ENCODE measurements at regions not wholly inside any gene's neighbourhood (a gene's known extent, or its start where the extent isn't known, plus 50 kb on each side); places are given as distances from the start of the nearest gene placed in this dataset.
A peak's percentile ranks its signal among the peaks of the same experiment; 100 is the strongest.

DNA sequence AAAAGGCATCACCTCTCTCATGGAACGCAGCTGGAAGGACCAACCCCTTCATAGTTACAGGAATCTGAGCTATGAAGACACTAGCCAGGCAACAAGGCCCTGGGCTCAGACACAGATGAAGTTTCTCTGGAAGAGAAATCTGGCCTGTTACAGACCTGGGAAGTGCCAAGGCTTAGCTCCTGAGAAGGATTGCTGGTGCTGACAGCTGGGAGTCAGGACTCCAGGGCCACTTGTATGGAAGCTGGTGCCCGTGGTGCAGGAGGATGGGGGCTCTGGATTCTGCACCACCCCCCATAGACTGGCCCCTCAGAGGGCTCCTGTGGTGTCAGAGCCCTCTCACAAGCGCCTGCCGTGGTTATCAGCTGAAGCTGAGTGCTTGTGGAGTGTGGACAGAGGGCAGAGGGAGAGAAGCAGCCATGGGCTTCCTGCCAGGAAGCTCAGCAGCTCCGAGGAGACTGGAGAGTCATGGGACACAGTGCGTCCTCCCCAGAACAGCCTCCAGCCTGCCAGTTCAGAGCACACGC is 87.3 kb upstream of the LCLAT1 start:
- Mint-ChIP-seq H3K27me3 (ENCODE audit: unreplicated experiment) (peaks cover 7% of the 10 kb centered on the region), H3K27ac (ENCODE audit: unreplicated experiment) (no peak overlapping the region), H3K36me3 (ENCODE audit: low read depth, unreplicated experiment) (no peaks in the 10 kb centered on the region), H3K4me3 (ENCODE audit: unreplicated experiment) (no peak overlapping the region), H3K4me1 (ENCODE audit: unreplicated experiment) (peaks cover 40% of the 10 kb centered on the region), H3K9me3 (ENCODE audit: unreplicated experiment) (no peaks in the 10 kb centered on the region)
- no peak for DNase-seq (ENCODE audit: low spot score)
- TF ChIP-seq, protein P1, sequence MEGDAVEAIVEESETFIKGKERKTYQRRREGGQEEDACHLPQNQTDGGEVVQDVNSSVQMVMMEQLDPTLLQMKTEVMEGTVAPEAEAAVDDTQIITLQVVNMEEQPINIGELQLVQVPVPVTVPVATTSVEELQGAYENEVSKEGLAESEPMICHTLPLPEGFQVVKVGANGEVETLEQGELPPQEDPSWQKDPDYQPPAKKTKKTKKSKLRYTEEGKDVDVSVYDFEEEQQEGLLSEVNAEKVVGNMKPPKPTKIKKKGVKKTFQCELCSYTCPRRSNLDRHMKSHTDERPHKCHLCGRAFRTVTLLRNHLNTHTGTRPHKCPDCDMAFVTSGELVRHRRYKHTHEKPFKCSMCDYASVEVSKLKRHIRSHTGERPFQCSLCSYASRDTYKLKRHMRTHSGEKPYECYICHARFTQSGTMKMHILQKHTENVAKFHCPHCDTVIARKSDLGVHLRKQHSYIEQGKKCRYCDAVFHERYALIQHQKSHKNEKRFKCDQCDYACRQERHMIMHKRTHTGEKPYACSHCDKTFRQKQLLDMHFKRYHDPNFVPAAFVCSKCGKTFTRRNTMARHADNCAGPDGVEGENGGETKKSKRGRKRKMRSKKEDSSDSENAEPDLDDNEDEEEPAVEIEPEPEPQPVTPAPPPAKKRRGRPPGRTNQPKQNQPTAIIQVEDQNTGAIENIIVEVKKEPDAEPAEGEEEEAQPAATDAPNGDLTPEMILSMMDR (IDR thresholded peaks at IDR 0.05; ENCODE audit: unreplicated experiment), result no peak

DNA sequence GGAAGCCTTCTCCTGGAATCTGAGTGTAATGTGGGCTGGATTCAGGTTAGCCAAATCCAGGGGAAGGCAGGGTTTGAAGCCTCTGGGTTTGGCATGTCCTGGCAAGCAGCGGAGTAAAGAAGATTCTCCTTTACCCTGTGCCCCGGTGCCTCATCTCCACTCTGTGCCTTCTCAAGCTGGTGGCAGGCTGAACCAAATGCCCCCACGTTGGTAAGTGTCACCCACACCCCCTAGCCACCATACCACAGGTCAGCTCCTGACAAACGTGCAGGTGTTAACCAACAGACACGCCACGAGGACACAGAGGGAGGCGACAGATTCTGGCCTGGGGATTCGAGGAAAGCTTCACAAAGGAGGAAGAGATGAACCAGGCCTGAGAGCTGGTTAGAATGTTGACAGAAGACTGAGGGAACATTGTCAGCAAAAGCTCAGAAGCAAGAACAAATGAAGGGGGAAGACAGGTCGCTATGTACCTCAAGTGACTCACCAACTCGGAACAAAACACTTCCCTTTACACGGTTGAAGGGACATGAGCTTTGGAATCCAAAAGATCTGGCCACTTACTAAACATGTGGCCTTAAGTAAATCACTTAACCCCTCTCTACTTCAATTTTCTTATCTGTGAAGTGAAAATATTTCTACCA is 85.2 kb upstream of the LCLAT1 start:
- H3K4me3 Mint-ChIP-seq (ENCODE audit: unreplicated experiment), result no peak overlapping the region
- TF ChIP-seq, protein P1 (IDR thresholded peaks at IDR 0.05; ENCODE audit: unreplicated experiment), result no peak
- peaks cover 3% of the 10 kb centered on the region for H3K36me3 Mint-ChIP-seq (ENCODE audit: low read depth, unreplicated experiment)
- no peaks in the 10 kb centered on the region for H3K9me3 Mint-ChIP-seq (ENCODE audit: unreplicated experiment)
- H3K4me1 Mint-ChIP-seq (ENCODE audit: unreplicated experiment), result peaks cover 61% of the 10 kb centered on the region
- peaks cover 8% of the 10 kb centered on the region for H3K27me3 Mint-ChIP-seq (ENCODE audit: unreplicated experiment)
- no peak for DNase-seq (ENCODE audit: low spot score)
- H3K27ac Mint-ChIP-seq (ENCODE audit: unreplicated experiment), result peak overlapping the region; percentile 89

DNA sequence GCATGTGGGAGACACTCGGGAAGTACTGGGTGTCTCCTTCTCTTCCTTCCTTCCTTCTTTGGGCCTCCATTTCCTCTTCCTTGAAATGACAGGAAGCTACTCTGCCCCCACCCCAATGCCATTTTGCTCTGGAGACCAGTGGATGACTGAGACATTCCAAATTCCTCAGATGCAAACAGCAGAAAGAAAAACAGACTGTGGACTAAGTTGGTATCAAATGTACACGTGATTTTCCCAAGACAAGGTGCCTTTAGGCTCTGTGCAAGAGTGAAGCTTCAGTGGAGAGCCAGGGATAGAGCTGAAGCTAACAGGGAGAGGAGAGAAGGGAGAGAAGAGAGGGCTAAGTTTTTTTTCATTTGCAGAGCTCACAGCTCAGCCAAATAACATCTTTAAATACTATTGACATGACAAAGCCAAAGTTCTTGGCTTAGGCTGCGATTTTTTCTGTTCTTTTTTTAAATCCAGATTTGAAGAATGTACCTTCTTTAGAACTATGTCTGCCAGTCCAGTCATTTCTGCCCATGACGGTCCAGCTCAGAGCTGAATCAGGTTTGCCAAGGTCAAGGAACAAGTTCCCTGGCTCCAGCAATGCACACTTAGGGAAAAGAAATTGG is 84.5 kb upstream of the LCLAT1 start:
- DNase-seq (ENCODE audit: low spot score), result no peak
- TF ChIP-seq, protein P1 (IDR thresholded peaks at IDR 0.05; ENCODE audit: unreplicated experiment), result no peak
- H3K36me3 Mint-ChIP-seq (ENCODE audit: low read depth, unreplicated experiment), result peaks cover 3% of the 10 kb centered on the region
- H3K4me1 Mint-ChIP-seq (ENCODE audit: unreplicated experiment), result peaks cover 62% of the 10 kb centered on the region
- peak overlapping the region; percentile 37 for H3K4me3 Mint-ChIP-seq (ENCODE audit: unreplicated experiment)
- no peaks in the 10 kb centered on the region for H3K9me3 Mint-ChIP-seq (ENCODE audit: unreplicated experiment)
- H3K27ac Mint-ChIP-seq (ENCODE audit: unreplicated experiment), result peak overlapping the region; percentile 89
- peaks cover 11% of the 10 kb centered on the region for H3K27me3 Mint-ChIP-seq (ENCODE audit: unreplicated experiment)

DNA sequence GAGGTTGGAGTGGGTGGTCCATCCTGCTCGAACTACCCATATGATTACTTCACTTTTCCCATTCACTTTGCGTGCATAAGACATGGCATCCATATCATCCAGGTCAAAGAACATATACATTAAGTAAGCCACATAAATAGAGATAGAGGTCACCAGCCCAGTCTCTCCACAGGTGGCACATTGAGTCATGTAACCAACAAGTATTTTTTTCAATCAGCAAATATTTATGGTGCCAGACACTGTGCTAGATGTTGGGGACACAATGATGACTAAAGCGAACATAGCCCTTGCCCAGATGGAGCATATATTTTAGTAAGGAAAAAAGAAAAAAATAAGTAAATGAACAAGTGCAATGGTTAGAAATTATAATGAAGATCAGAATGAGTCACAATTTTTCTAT is 83.6 kb upstream of the LCLAT1 start:
- TF ChIP-seq, protein P1 (IDR thresholded peaks at IDR 0.05; ENCODE audit: unreplicated experiment), result no peak
- peaks cover 62% of the 10 kb centered on the region for H3K4me1 Mint-ChIP-seq (ENCODE audit: unreplicated experiment)
- no peak overlapping the region for H3K27ac Mint-ChIP-seq (ENCODE audit: unreplicated experiment)
- H3K4me3 Mint-ChIP-seq (ENCODE audit: unreplicated experiment), result no peak overlapping the region
- H3K9me3 Mint-ChIP-seq (ENCODE audit: unreplicated experiment), result no peaks in the 10 kb centered on the region
- H3K27me3 Mint-ChIP-seq (ENCODE audit: unreplicated experiment), result peaks cover 11% of the 10 kb centered on the region
- peaks cover 3% of the 10 kb centered on the region for H3K36me3 Mint-ChIP-seq (ENCODE audit: low read depth, unreplicated experiment)
- DNase-seq (ENCODE audit: low spot score), result no peak

DNA sequence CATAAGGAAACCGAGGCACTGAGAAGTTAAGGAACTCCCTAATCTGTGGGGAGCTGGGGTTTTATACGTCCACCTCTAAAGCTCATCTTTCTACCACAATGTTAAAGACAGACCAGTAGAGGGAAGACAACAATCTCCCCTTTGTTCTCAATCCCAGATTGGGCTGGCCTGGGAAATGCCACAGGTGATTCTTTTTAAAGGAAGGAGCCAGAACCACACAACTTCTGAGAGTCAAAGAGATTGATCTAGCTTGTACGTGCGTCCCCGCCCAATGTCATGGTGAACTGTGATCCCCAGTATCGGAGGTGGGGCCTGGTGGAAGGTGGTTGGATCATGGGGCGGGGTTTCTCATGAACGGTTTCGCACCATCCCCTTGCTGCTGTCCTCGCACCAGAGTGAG is 81.8 kb upstream of the LCLAT1 start:
- Mint-ChIP-seq H3K27me3 (ENCODE audit: unreplicated experiment) (peaks cover 9% of the 10 kb centered on the region), H3K4me3 (ENCODE audit: unreplicated experiment) (no peak overlapping the region), H3K4me1 (ENCODE audit: unreplicated experiment) (peaks cover 55% of the 10 kb centered on the region), H3K27ac (ENCODE audit: unreplicated experiment) (no peak overlapping the region), H3K9me3 (ENCODE audit: unreplicated experiment) (no peaks in the 10 kb centered on the region), H3K36me3 (ENCODE audit: low read depth, unreplicated experiment) (peaks cover 3% of the 10 kb centered on the region)
- DNase-seq (ENCODE audit: low spot score), result no peak
- TF ChIP-seq, protein P1 (IDR thresholded peaks at IDR 0.05; ENCODE audit: unreplicated experiment), result no peak
